HEK293T (cell line): ENCODE measurements at regions not wholly inside any gene's neighbourhood (a gene's known extent, or its start where the extent isn't known, plus 50 kb on each side); places are given as distances from the start of the nearest gene placed in this dataset.

Source experiments
- ARNT ChIP-seq: fragments of 450-650 bp; IDR thresholded peaks from 2 replicates; pipeline ENCODE4 v1.6.1; 2017; ENCODE audit warnings: mild to moderate bottlenecking
- BHLHE40 ChIP-seq: fragments of 450-650 bp; IDR thresholded peaks from 2 replicates; pipeline ENCODE4 v1.6.1; 2016; ENCODE audit warnings: mild to moderate bottlenecking, moderate library complexity, borderline replicate concordance
- ELF4 ChIP-seq: fragments of 450-650 bp; IDR thresholded peaks from 2 replicates; pipeline ENCODE4 v1.6.1; 2017; ENCODE audit warnings: antibody characterized with exemption
- FOXM1 ChIP-seq: fragments of 450-650 bp; IDR thresholded peaks from 2 replicates; pipeline ENCODE4 v1.6.1; 2017; ENCODE audit warnings: mild to moderate bottlenecking, borderline replicate concordance
- HDGF ChIP-seq: fragments of 450-650 bp; IDR thresholded peaks from 2 replicates; pipeline ENCODE4 v1.6.1; 2017; ENCODE audit warnings: antibody characterized with exemption, borderline replicate concordance
- L3MBTL2 ChIP-seq: fragments of 450-650 bp; conservative IDR thresholded peaks from 2 replicates; pipeline ENCODE4 v1.6.1; 2016; ENCODE audit warnings: mild to moderate bottlenecking
- LEF1 ChIP-seq: fragments of 450-650 bp; IDR thresholded peaks from 2 replicates; pipeline ENCODE4 v1.6.1; 2017; ENCODE audit warnings: mild to moderate bottlenecking, borderline replicate concordance
- NFRKB ChIP-seq: fragments of 450-650 bp; IDR thresholded peaks from 2 replicates; pipeline ENCODE4 v1.6.1; 2016; ENCODE audit warnings: mild to moderate bottlenecking, moderate library complexity
- SP1 ChIP-seq: fragments of 450-650 bp; IDR thresholded peaks from 2 replicates; pipeline ENCODE4 v1.6.1; 2017
- SUZ12 ChIP-seq: fragments of 450-650 bp; IDR thresholded peaks from 2 replicates; pipeline ENCODE4 v1.6.1; 2016; ENCODE audit warnings: mild to moderate bottlenecking
- TARDBP ChIP-seq: fragments of 450-650 bp; IDR thresholded peaks from 2 replicates; pipeline ENCODE4 v1.6.1; 2016
- TF ChIP-seq, protein P1 (sequence below): fragments of 450-650 bp; IDR thresholded peaks from 2 replicates; pipeline ENCODE4 v1.6.1; 2016

DNA sequence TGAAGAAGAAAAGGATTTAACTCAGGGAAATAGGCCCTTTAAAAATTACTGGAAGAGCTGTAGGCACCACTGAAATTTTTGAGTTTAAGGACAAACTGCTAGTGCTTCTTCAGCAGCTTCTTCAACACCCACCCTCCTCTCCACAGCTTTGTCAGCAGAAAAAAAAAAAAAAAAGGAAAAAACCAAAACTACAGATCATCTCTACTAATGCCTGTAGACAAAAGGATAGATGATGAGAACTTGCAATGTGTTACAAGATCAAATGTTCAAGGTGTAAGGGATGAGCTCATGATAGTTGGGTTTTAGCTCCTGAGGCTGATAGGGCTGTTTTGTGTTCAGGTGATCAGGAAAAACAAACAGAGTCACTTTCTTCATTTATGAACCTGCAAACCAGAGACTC lies 55.2 kb upstream of the PREP start:
- TF ChIP-seq SP1 (no peak), ELF4 (no peak), LEF1 (no peak), SUZ12 (no peak), BHLHE40 (no peak), L3MBTL2 (no peak), TARDBP (no peak), HDGF (no peak), NFRKB (no peak), FOXM1 (no peak), ARNT (no peak)
- TF ChIP-seq, protein P1, sequence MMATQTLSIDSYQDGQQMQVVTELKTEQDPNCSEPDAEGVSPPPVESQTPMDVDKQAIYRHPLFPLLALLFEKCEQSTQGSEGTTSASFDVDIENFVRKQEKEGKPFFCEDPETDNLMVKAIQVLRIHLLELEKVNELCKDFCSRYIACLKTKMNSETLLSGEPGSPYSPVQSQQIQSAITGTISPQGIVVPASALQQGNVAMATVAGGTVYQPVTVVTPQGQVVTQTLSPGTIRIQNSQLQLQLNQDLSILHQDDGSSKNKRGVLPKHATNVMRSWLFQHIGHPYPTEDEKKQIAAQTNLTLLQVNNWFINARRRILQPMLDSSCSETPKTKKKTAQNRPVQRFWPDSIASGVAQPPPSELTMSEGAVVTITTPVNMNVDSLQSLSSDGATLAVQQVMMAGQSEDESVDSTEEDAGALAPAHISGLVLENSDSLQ = no peak
